ENCODE measurements at regions not wholly inside any gene's neighbourhood (a gene's known extent, or its start where the extent isn't known, plus 50 kb on each side); places are given as distances from the start of the nearest gene placed in this dataset.
A peak's percentile ranks its signal among the peaks of the same experiment; 100 is the strongest.

GRCh38 chr20:56171087-56172012, 77.2 kb upstream of the MC3R start:
- no peak for DNase-seq

DNA sequence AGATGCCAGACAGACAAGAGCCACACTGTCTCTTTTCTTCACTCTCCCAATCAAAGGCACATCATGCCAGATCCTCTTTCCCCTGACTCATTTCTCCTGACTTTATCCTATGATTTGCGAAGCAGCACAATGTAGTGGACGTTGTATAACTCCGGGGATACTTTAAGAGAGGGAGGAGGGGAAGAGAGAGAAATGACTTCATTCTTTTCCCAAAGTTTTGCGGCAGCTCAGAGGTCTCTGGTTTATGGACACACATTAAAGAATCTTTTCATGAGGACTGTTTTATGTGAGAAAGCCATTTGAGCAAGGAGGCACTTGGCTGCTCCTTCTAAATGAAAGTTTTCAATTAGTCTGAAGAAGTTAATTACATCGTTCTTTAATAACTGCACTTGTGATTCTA, 75.1 kb upstream of the MC3R start:
- Histone ChIP-seq H2AFZ (ENCODE audit: low read depth, low read length) (no peak overlapping the region), H4K20me1 (ENCODE audit: insufficient read depth, low read length) (no peaks in the 10 kb centered on the region), H3K4me1 (ENCODE audit: insufficient read depth, low read length) (no peaks in the 10 kb centered on the region), H3K4me2 (ENCODE audit: insufficient read depth, low read length) (no peak overlapping the region), H3K27me3 (ENCODE audit: insufficient read depth, low read length, poor library complexity) (no peaks in the 10 kb centered on the region), H3K9ac (ENCODE audit: low read depth, low read length) (no peak overlapping the region), H3K9me3 (ENCODE audit: insufficient read depth, low read length, severe bottlenecking) (no peaks in the 10 kb centered on the region), H3K4me3 (ENCODE audit: low read depth in 1 of 2, low read length in 2 of 2) (no peak overlapping the region), H3K36me3 (ENCODE audit: insufficient read depth, low read length) (no peaks in the 10 kb centered on the region), H3K27ac (ENCODE audit: low read length) (no peak overlapping the region), H3K79me2 (ENCODE audit: insufficient read depth, low read length) (no peaks in the 10 kb centered on the region)
- TF ChIP-seq, protein P1, sequence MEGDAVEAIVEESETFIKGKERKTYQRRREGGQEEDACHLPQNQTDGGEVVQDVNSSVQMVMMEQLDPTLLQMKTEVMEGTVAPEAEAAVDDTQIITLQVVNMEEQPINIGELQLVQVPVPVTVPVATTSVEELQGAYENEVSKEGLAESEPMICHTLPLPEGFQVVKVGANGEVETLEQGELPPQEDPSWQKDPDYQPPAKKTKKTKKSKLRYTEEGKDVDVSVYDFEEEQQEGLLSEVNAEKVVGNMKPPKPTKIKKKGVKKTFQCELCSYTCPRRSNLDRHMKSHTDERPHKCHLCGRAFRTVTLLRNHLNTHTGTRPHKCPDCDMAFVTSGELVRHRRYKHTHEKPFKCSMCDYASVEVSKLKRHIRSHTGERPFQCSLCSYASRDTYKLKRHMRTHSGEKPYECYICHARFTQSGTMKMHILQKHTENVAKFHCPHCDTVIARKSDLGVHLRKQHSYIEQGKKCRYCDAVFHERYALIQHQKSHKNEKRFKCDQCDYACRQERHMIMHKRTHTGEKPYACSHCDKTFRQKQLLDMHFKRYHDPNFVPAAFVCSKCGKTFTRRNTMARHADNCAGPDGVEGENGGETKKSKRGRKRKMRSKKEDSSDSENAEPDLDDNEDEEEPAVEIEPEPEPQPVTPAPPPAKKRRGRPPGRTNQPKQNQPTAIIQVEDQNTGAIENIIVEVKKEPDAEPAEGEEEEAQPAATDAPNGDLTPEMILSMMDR (IDR thresholded peaks at IDR 0.05; ENCODE audit: borderline replicate concordance, extremely low read depth, low read length, poor library complexity, severe bottlenecking): no peak
- no peak for TF ChIP-seq EZH2 (IDR thresholded peaks at IDR 0.05; ENCODE audit: borderline replicate concordance, low read depth, low read length, severe bottlenecking)
- DNase-seq (no peak), ATAC-seq (ENCODE audit: insufficient read depth, low read depth) (no peak)

More at GRCh38 chr20:56171087-56172012, 77.2 kb upstream of the MC3R start:
- Histone ChIP-seq H3K4me1 (ENCODE audit: insufficient read depth, low read length) (no peaks in the 10 kb centered on the region), H3K27me3 (ENCODE audit: insufficient read depth, low read length, poor library complexity) (no peaks in the 10 kb centered on the region), H3K36me3 (ENCODE audit: insufficient read depth, low read length) (no peaks in the 10 kb centered on the region), H3K4me2 (ENCODE audit: insufficient read depth, low read length) (no peak overlapping the region), H4K20me1 (ENCODE audit: insufficient read depth, low read length) (no peaks in the 10 kb centered on the region), H3K4me3 (ENCODE audit: low read depth in 1 of 2, low read length in 2 of 2) (no peak overlapping the region), H3K79me2 (ENCODE audit: insufficient read depth, low read length) (no peaks in the 10 kb centered on the region), H3K9me3 (ENCODE audit: insufficient read depth, low read length, severe bottlenecking) (no peaks in the 10 kb centered on the region), H2AFZ (ENCODE audit: low read depth, low read length) (no peak overlapping the region), H3K27ac (ENCODE audit: low read length) (no peak overlapping the region), H3K9ac (ENCODE audit: low read depth, low read length) (no peak overlapping the region)
- no peak for ATAC-seq (ENCODE audit: insufficient read depth, low read depth)
- no peak for TF ChIP-seq EZH2 (IDR thresholded peaks at IDR 0.05; ENCODE audit: borderline replicate concordance, low read depth, low read length, severe bottlenecking)
- TF ChIP-seq, protein P1 (IDR thresholded peaks at IDR 0.05; ENCODE audit: borderline replicate concordance, extremely low read depth, low read length, poor library complexity, severe bottlenecking): peak; percentile 38

GRCh38 chr20:56174416-56174815, 74.1 kb upstream of the MC3R start:
- H3K9ac ChIP-seq (ENCODE audit: low read depth, low read length): no peak overlapping the region
- no peak overlapping the region for H3K4me3 ChIP-seq (ENCODE audit: low read depth in 1 of 2, low read length in 2 of 2)
- no peak overlapping the region for H3K27ac ChIP-seq (ENCODE audit: low read length)
- H2AFZ ChIP-seq (ENCODE audit: low read depth, low read length): no peak overlapping the region
- no peaks in the 10 kb centered on the region for H3K36me3 ChIP-seq (ENCODE audit: insufficient read depth, low read length)
- DNase-seq (no peak), ATAC-seq (ENCODE audit: insufficient read depth, low read depth) (no peak)
- TF ChIP-seq EZH2 (IDR thresholded peaks at IDR 0.05; ENCODE audit: borderline replicate concordance, low read depth, low read length, severe bottlenecking): no peak
- TF ChIP-seq, protein P1 (IDR thresholded peaks at IDR 0.05; ENCODE audit: borderline replicate concordance, extremely low read depth, low read length, poor library complexity, severe bottlenecking): no peak
- no peaks in the 10 kb centered on the region for H3K27me3 ChIP-seq (ENCODE audit: insufficient read depth, low read length, poor library complexity)
- no peaks in the 10 kb centered on the region for H3K9me3 ChIP-seq (ENCODE audit: insufficient read depth, low read length, severe bottlenecking)
- H3K79me2 ChIP-seq (ENCODE audit: insufficient read depth, low read length): no peaks in the 10 kb centered on the region
- no peaks in the 10 kb centered on the region for H4K20me1 ChIP-seq (ENCODE audit: insufficient read depth, low read length)
- no peak overlapping the region for H3K4me2 ChIP-seq (ENCODE audit: insufficient read depth, low read length)
- no peaks in the 10 kb centered on the region for H3K4me1 ChIP-seq (ENCODE audit: insufficient read depth, low read length)

Data from DND-41 (cell line).